Medulla oblongata (tissue), 1 donor: ENCODE measurements at regions not wholly inside any gene's neighbourhood (a gene's known extent, or its start where the extent isn't known, plus 50 kb on each side); places are given as distances from the start of the nearest gene placed in this dataset.
A peak's percentile ranks its signal among the peaks of the same experiment; 100 is the strongest.
"Not testable (repeated sequence)": the region's sequence is repeated elsewhere in the genome, so short reads cannot be mapped to it uniquely, and the experiment has no call there.

Source experiments
- DNase-seq: peaks from one replicate; pipeline ENCODE4 v3.0.0-alpha.2; 2015; ENCODE audit errors: extremely low spot score

- DNase-seq, result no peak
Measured at GRCh38 chr5:74534397-74535129, 106.0 kb downstream of the ENC1 start.

- no peak for DNase-seq
Measured at GRCh38 chr5:74530326-74531050, 110.0 kb downstream of the ENC1 start.

- DNase-seq, result no peak
Measured at GRCh38 chr5:74529101-74529500, 111.4 kb downstream of the ENC1 start.

GRCh38 chr5:74526111-74526510 lies 114.4 kb downstream of the ENC1 start:
- no peak for DNase-seq

GRCh38 chr5:74524767-74525166 lies 115.8 kb downstream of the ENC1 start:
- not testable (repeated sequence) for DNase-seq

- not testable (repeated sequence) for DNase-seq
Measured at GRCh38 chr5:74523698-74524097, 116.8 kb downstream of the ENC1 start.

- not testable (repeated sequence) for DNase-seq
Measured at GRCh38 chr5:74522838-74523237, 117.7 kb downstream of the ENC1 start.

- DNase-seq, result peak; percentile 73
Measured at GRCh38 chr5:74521401-74521800, 119.1 kb downstream of the ENC1 start.

GRCh38 chr5:74519679-74520078 lies 120.8 kb downstream of the ENC1 start:
- no peak for DNase-seq

- no peak for DNase-seq
Measured at GRCh38 chr5:74519161-74519571, 121.4 kb downstream of the ENC1 start.

GRCh38 chr5:74517700-74518099 lies 122.8 kb downstream of the ENC1 start:
- DNase-seq, result no peak

- DNase-seq, result no peak
Measured at GRCh38 chr5:74516211-74516636, 124.3 kb downstream of the ENC1 start.

GRCh38 chr5:74514888-74515551 lies 125.5 kb downstream of the ENC1 start:
- DNase-seq, result peak; percentile 44

GRCh38 chr5:74511770-74512169 lies 128.8 kb downstream of the ENC1 start:
- not testable (repeated sequence) for DNase-seq

GRCh38 chr5:74510476-74511075 lies 130.0 kb downstream of the ENC1 start:
- DNase-seq, result no peak

- no peak for DNase-seq
Measured at GRCh38 chr5:74507370-74508005, 133.0 kb downstream of the ENC1 start.

GRCh38 chr5:74506119-74506518 lies 134.4 kb downstream of the ENC1 start:
- no peak for DNase-seq

GRCh38 chr5:74504463-74504862 lies 136.1 kb downstream of the ENC1 start:
- DNase-seq, result no peak

- DNase-seq, result no peak
Measured at GRCh38 chr5:74502479-74502950, 138.0 kb downstream of the ENC1 start.

GRCh38 chr5:74501674-74502478 lies 138.7 kb downstream of the ENC1 start:
- no peak for DNase-seq
